ENCODE measurements at regions not wholly inside any gene's neighbourhood (a gene's known extent, or its start where the extent isn't known, plus 50 kb on each side); places are given as distances from the start of the nearest gene placed in this dataset.

GRCh38 chr5:105702323-105702722 lies 1968.4 kb downstream of the EFNA5 start:
- Histone ChIP-seq H3K27ac (ENCODE audit: low read depth, low read length, poor library complexity, severe bottlenecking) (no peak overlapping the region), H3K4me3 (ENCODE audit: low read depth, low read length, poor library complexity, severe bottlenecking) (no peak overlapping the region), H3K9me2 (ENCODE audit: low read depth, low read length) (no peaks in the 10 kb centered on the region), H3K79me2 (ENCODE audit: insufficient read depth, low read length) (no peaks in the 10 kb centered on the region), H3K4me2 (ENCODE audit: low read length) (no peak overlapping the region), H3K9ac (ENCODE audit: low read length) (no peak overlapping the region), H3K4me1 (ENCODE audit: insufficient read depth, low read length, severe bottlenecking) (no peaks in the 10 kb centered on the region), H4K20me1 (ENCODE audit: insufficient read depth, low read length) (no peaks in the 10 kb centered on the region), H2AFZ (ENCODE audit: low read length) (no peak overlapping the region), H3K36me3 (ENCODE audit: insufficient read depth, low read length) (no peaks in the 10 kb centered on the region), H3F3A (ENCODE audit: insufficient read depth, low read length) (no peaks in the 10 kb centered on the region), H3K27me3 (ENCODE audit: insufficient read depth, low read length) (no peaks in the 10 kb centered on the region), H3K9me3 (ENCODE audit: low read length) (no peaks in the 10 kb centered on the region)
- TF ChIP-seq, protein P1, sequence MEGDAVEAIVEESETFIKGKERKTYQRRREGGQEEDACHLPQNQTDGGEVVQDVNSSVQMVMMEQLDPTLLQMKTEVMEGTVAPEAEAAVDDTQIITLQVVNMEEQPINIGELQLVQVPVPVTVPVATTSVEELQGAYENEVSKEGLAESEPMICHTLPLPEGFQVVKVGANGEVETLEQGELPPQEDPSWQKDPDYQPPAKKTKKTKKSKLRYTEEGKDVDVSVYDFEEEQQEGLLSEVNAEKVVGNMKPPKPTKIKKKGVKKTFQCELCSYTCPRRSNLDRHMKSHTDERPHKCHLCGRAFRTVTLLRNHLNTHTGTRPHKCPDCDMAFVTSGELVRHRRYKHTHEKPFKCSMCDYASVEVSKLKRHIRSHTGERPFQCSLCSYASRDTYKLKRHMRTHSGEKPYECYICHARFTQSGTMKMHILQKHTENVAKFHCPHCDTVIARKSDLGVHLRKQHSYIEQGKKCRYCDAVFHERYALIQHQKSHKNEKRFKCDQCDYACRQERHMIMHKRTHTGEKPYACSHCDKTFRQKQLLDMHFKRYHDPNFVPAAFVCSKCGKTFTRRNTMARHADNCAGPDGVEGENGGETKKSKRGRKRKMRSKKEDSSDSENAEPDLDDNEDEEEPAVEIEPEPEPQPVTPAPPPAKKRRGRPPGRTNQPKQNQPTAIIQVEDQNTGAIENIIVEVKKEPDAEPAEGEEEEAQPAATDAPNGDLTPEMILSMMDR (IDR thresholded peaks at IDR 0.05; ENCODE audit: low read length): no peak
- TF ChIP-seq EZH2 (IDR thresholded peaks at IDR 0.05; ENCODE audit: borderline replicate concordance, low read length): no peak

- Histone ChIP-seq H3K27ac (ENCODE audit: low read depth, low read length, poor library complexity, severe bottlenecking) (no peak overlapping the region), H3K9me3 (ENCODE audit: low read length) (no peaks in the 10 kb centered on the region), H4K20me1 (ENCODE audit: insufficient read depth, low read length) (no peaks in the 10 kb centered on the region), H3F3A (ENCODE audit: insufficient read depth, low read length) (no peaks in the 10 kb centered on the region), H3K9me2 (ENCODE audit: low read depth, low read length) (no peaks in the 10 kb centered on the region), H3K79me2 (ENCODE audit: insufficient read depth, low read length) (no peaks in the 10 kb centered on the region), H3K4me2 (ENCODE audit: low read length) (no peak overlapping the region), H3K4me3 (ENCODE audit: low read depth, low read length, poor library complexity, severe bottlenecking) (no peak overlapping the region), H3K27me3 (ENCODE audit: insufficient read depth, low read length) (no peaks in the 10 kb centered on the region), H3K36me3 (ENCODE audit: insufficient read depth, low read length) (no peaks in the 10 kb centered on the region), H3K4me1 (ENCODE audit: insufficient read depth, low read length, severe bottlenecking) (no peaks in the 10 kb centered on the region), H2AFZ (ENCODE audit: low read length) (no peak overlapping the region), H3K9ac (ENCODE audit: low read length) (no peak overlapping the region)
- TF ChIP-seq EZH2 (IDR thresholded peaks at IDR 0.05; ENCODE audit: borderline replicate concordance, low read length): no peak
- TF ChIP-seq, protein P1 (IDR thresholded peaks at IDR 0.05; ENCODE audit: low read length): no peak
These were observed 1974.3 kb downstream of the EFNA5 start for GRCh38 chr5:105696440-105696839.

DNA sequence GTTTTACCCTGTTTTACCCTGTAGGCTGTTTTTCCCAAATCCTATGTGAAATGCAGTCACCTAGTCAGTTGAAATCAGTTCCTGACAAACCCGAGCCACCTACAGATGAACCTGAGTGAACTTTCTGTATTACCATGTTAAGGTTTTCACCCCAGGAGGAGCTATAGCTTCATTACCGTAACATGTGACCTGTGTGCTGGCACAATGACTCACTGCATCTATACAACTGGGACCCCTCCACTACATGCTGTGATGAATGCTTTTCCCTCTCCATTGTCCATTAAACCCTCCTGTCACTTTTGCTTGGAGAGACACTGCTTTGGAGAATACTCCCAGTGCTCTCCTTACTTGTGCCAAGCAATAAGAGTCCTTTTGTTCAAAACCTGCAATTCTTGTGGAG lies 1974.8 kb downstream of the EFNA5 start:
- Histone ChIP-seq H3K4me3 (ENCODE audit: low read depth, low read length, poor library complexity, severe bottlenecking) (no peak overlapping the region), H3F3A (ENCODE audit: insufficient read depth, low read length) (no peaks in the 10 kb centered on the region), H3K9me2 (ENCODE audit: low read depth, low read length) (no peaks in the 10 kb centered on the region), H3K27me3 (ENCODE audit: insufficient read depth, low read length) (no peaks in the 10 kb centered on the region), H3K4me2 (ENCODE audit: low read length) (no peak overlapping the region), H3K4me1 (ENCODE audit: insufficient read depth, low read length, severe bottlenecking) (no peaks in the 10 kb centered on the region), H3K9ac (ENCODE audit: low read length) (no peak overlapping the region), H3K9me3 (ENCODE audit: low read length) (no peaks in the 10 kb centered on the region), H3K27ac (ENCODE audit: low read depth, low read length, poor library complexity, severe bottlenecking) (no peak overlapping the region), H2AFZ (ENCODE audit: low read length) (no peak overlapping the region), H3K36me3 (ENCODE audit: insufficient read depth, low read length) (no peaks in the 10 kb centered on the region), H4K20me1 (ENCODE audit: insufficient read depth, low read length) (no peaks in the 10 kb centered on the region), H3K79me2 (ENCODE audit: insufficient read depth, low read length) (no peaks in the 10 kb centered on the region)
- TF ChIP-seq, protein P1 (IDR thresholded peaks at IDR 0.05; ENCODE audit: low read length): no peak
- no peak for TF ChIP-seq EZH2 (IDR thresholded peaks at IDR 0.05; ENCODE audit: borderline replicate concordance, low read length)
